Psoas muscle (tissue), 7 donors: ENCODE measurements at regions not wholly inside any gene's neighbourhood (a gene's known extent, or its start where the extent isn't known, plus 50 kb on each side); places are given as distances from the start of the nearest gene placed in this dataset.

Source experiments
- ATAC-seq, 4 donors: fragments of 200-7000 bp; cut with Tn5 transposase; one replicate each; pipeline ENCODE4 v1.9.1; 2020; ENCODE audit warnings: moderate library complexity in 3 of 4, mild to moderate bottlenecking in 2 of 4
- DNase-seq, 2 donors: peaks; one replicate each; pipeline ENCODE4 v3.0.0-alpha.2; 2020
- H3K27ac ChIP-seq: fragments of 200-600 bp; one replicate; pipeline ENCODE4 v1.8.0; 2022
- H3K27me3 ChIP-seq, 3 donors: fragments of 200-600 bp in 1 of 3; one replicate each; pipeline versions ENCODE4 v1.6.1 to v1.8.0; 2013 to 2022; ENCODE audit warnings: low read length in 2 of 3, mild to moderate bottlenecking in 2 of 3, moderate library complexity in 1 of 3; ENCODE audit not compliant: insufficient read depth in 3 of 3
- H3K36me3 ChIP-seq, 2 donors: fragments of 200-600 bp in 1 of 2; one replicate each; pipeline versions ENCODE4 v1.6.1 to v1.8.0; 2013 to 2022; ENCODE audit warnings: low read depth in 1 of 2, mild to moderate bottlenecking in 1 of 2, moderate library complexity in 1 of 2; ENCODE audit not compliant: insufficient read depth in 1 of 2
- H3K4me1 ChIP-seq: fragments of 200-600 bp; one replicate; pipeline ENCODE4 v1.8.0; 2022
- H3K4me3 ChIP-seq: fragments of 200-600 bp; one replicate; pipeline ENCODE4 v1.8.0; 2022; ENCODE audit warnings: mild to moderate bottlenecking
- H3K9me3 ChIP-seq: fragments of 200-600 bp; one replicate; pipeline ENCODE4 v1.8.0; 2022
- CTCF ChIP-seq: fragments of 200-600 bp; IDR thresholded peaks from one replicate; pipeline ENCODE4 v1.8.0; 2022; ENCODE audit warnings: antibody characterized with exemption
- WGBS, 3 donors: extraction: QIAGEN DNeasy Blood & Tissue Kit; methylation state at CpG; one replicate each; pipeline versions ENCODE4 v1.1.6 to v1.1.7; 2013; 5-methylcytosine and 5-hydroxymethylcytosine counted together
- intact Hi-C, 2 donors: fragments of 100-400 bp; cut with DNase I; formaldehyde crosslinking; loops; one replicate each; pipeline versions ENCODE4 v1.11.0 to v1.14.2; 2022
- donor health status: healthy with polysubstance abuse.
- donor health status: DM: no; HTN: no; CAD: no; lungs with moderate emphysema.
- donor health status: Bipolar disorder and iron deficiency.
- donor health status: healthy.
- donor health status: DM: yes; HTN: yes; CAD: no.
- donor health status: DM: no; HTN: no; CAD: no.
- donor health status: DM: yes; HTN: yes; CAD: no.

- Histone ChIP-seq H3K4me3 (no peak overlapping the region), H3K27ac (no peak overlapping the region), H3K36me3 (no peaks in the 10 kb centered on the region), H3K27me3 (no peaks in the 10 kb centered on the region), H3K9me3 (no peaks in the 10 kb centered on the region), H3K4me1 (no peaks in the 10 kb centered on the region)
- TF ChIP-seq CTCF: no peak
- DNase-seq (no peak), ATAC-seq (no peak)
- intact Hi-C loops: no loop called here
- 79 to 85% (median 80%) methylated on average over 4 of the region's 4 CpGs for WGBS, 3 donors
Measured at GRCh38 chr4:95957054-95957453, 117.2 kb downstream of the PDHA2 start.

- H3K36me3 ChIP-seq: no peaks in the 10 kb centered on the region
- H3K4me1 ChIP-seq: no peaks in the 10 kb centered on the region
- ATAC-seq (no peak), DNase-seq (no peak)
- H3K4me3 ChIP-seq: no peak overlapping the region
- H3K27ac ChIP-seq: no peak overlapping the region
- H3K9me3 ChIP-seq: no peaks in the 10 kb centered on the region
- no peaks in the 10 kb centered on the region for H3K27me3 ChIP-seq
- intact Hi-C loops: no loop called here
- WGBS, 3 donors: 44 to 65% (median 58%) methylated on average over 3 of the region's 3 CpGs
- no peak for TF ChIP-seq CTCF
Measured at GRCh38 chr4:95957759-95958158, 117.9 kb downstream of the PDHA2 start.

DNA sequence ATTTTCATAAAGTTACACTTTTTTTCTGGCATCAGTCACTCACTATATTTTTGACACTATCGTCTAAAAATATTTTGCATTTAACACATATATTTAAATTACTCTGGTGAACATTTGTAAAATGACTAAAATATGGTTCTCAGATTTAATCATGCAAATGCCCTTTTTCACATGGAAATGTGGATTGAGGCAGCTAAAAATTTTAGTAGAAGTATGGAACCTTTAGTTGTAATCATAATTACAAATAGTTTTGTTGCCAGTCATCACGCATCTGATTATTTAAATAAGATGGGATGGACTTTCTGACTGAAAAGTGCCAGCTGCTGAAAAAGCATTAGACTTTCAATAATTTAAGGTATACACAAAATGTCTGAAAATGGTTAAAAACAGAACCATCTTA, 119.3 kb downstream of the PDHA2 start:
- intact Hi-C loops: no loop called here
- no peak for DNase-seq
- ATAC-seq: no peak
- no peaks in the 10 kb centered on the region for H3K36me3 ChIP-seq
- no peak overlapping the region for H3K27ac ChIP-seq
- H3K4me3 ChIP-seq: no peak overlapping the region
- H3K9me3 ChIP-seq: no peaks in the 10 kb centered on the region
- no peak for TF ChIP-seq CTCF
- 91 to 95% (median 94%) methylated on average over 2 of the region's 2 CpGs for WGBS, 3 donors
- no peaks in the 10 kb centered on the region for H3K27me3 ChIP-seq
- no peaks in the 10 kb centered on the region for H3K4me1 ChIP-seq

DNA sequence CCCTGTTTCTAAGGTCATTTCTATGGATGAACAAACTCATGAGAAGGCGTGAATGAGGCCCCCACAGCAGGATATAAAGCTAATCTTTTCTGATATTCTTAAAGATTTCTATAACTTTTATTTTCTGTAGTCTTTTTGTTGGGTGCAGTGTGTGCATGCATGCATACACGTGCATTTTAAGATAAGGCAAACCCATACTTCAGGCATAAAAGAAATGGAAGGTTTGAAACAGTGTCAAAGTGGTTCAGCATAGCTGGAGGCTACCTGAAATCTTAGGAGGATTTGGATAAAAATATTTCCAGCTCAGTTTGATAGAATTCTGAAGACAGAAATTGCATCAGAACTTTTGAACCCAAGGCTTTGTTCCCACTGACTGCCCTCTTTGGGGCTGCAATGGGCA, 119.7 kb downstream of the PDHA2 start:
- Histone ChIP-seq H3K36me3 (no peaks in the 10 kb centered on the region), H3K9me3 (no peaks in the 10 kb centered on the region), H3K27me3 (no peaks in the 10 kb centered on the region), H3K4me3 (no peak overlapping the region), H3K4me1 (no peaks in the 10 kb centered on the region), H3K27ac (no peak overlapping the region)
- WGBS, 3 donors: 81 to 85% (median 83%) methylated on average over 2 of the region's 2 CpGs
- ATAC-seq: no peak
- no peak for TF ChIP-seq CTCF
- intact Hi-C loops: no loop called here
- DNase-seq: no peak

- no peaks in the 10 kb centered on the region for H3K4me1 ChIP-seq
- no peaks in the 10 kb centered on the region for H3K9me3 ChIP-seq
- no peak overlapping the region for H3K4me3 ChIP-seq
- no peak overlapping the region for H3K27ac ChIP-seq
- no peak for ATAC-seq
- H3K36me3 ChIP-seq: no peaks in the 10 kb centered on the region
- no peak for DNase-seq
- H3K27me3 ChIP-seq: no peaks in the 10 kb centered on the region
- no peak for TF ChIP-seq CTCF
- WGBS, 3 donors: 57 to 67% (median 58%) methylated on average over 3 of the region's 3 CpGs
- intact Hi-C loops: no loop called here
Measured at GRCh38 chr4:95963456-95963855, 123.6 kb downstream of the PDHA2 start.
